Gastroesophageal sphincter (tissue), 4 donors: ENCODE measurements at regions not wholly inside any gene's neighbourhood (a gene's known extent, or its start where the extent isn't known, plus 50 kb on each side); places are given as distances from the start of the nearest gene placed in this dataset.

Experiments used
- ATAC-seq: fragments of 150-250 bp; one replicate; pipeline ENCODE4 v1.9.1; 2016; ENCODE audit warnings: mild to moderate bottlenecking, moderate library complexity
- H3K27ac ChIP-seq, 4 donors: fragments of 200-600 bp; sonication (generic) in 3 of 4; 1 replicate in 3 of 4; 2 replicates in 1 of 4; pipeline ENCODE4 v1.5.1; 2016 to 2019
- H3K27me3 ChIP-seq: fragments of 200-600 bp; sonication (generic); one replicate; pipeline ENCODE4 v1.5.1; 2019
- H3K36me3 ChIP-seq, 2 donors: fragments of 200-600 bp; sonication (generic); one replicate each; pipeline ENCODE4 v1.5.1; 2019; ENCODE audit warnings: control low read depth in 1 of 2
- H3K4me1 ChIP-seq, 3 donors: fragments of 200-600 bp; sonication (generic); 1 replicate in 2 of 3; 2 replicates in 1 of 3; pipeline ENCODE4 v1.5.1; 2016 to 2019; ENCODE audit warnings: control low read depth in 2 of 3
- H3K4me3 ChIP-seq, 2 donors: fragments of 200-600 bp; sonication (generic); one replicate each; pipeline ENCODE4 v1.5.1; 2019; ENCODE audit warnings: mild to moderate bottlenecking in 1 of 2, moderate library complexity in 1 of 2
- H3K9me3 ChIP-seq, 3 donors: fragments of 200-600 bp; sonication (generic); one replicate each; pipeline ENCODE4 v1.5.1; 2017 to 2019; ENCODE audit warnings: control low read depth in 2 of 3
- CTCF ChIP-seq, 4 experiments: fragments of 200-600 bp in 2 of 4; fragments of 450-650 bp in 2 of 4; sonication (generic) in 1 of 4; IDR thresholded peaks; one replicate each; pipeline ENCODE4 v1.5.1; 2017 to 2019; ENCODE audit warnings: antibody characterized with exemption in 4 of 4, mild to moderate bottlenecking in 2 of 4, moderate library complexity in 2 of 4
- EP300 ChIP-seq: sonication (generic); formaldehyde crosslinking; IDR thresholded peaks from one replicate; pipeline ENCODE4 v1.6.1; 2017; ENCODE audit warnings: antibody characterized with exemption, mild to moderate bottlenecking
- POLR2A ChIP-seq, 2 donors: fragments of 450-650 bp; IDR thresholded peaks; one replicate each; pipeline ENCODE4 v1.6.1; 2017; ENCODE audit warnings: antibody characterized with exemption in 2 of 2, mild to moderate bottlenecking in 2 of 2, moderate library complexity in 1 of 2
- POLR2AphosphoS5 ChIP-seq: sonication (generic); formaldehyde crosslinking; IDR thresholded peaks from one replicate; pipeline ENCODE4 v1.6.1; 2017; ENCODE audit warnings: antibody characterized with exemption
- WGBS, 2 donors: methylation state at CpG; one replicate each; pipeline ENCODE4 v1.1.5; 2018; ENCODE audit warnings: low coverage in 1 of 2; 5-methylcytosine and 5-hydroxymethylcytosine counted together

- TF ChIP-seq POLR2A (IDR thresholded peaks at IDR 0.05) (no peak), EP300 (no peak), CTCF (IDR thresholded peaks at IDR 0.05) (no peak), POLR2AphosphoS5 (no peak)
- Histone ChIP-seq H3K27me3 (no peaks in the 10 kb centered on the region), H3K27ac (no peak overlapping the region), H3K36me3 (no peaks in the 10 kb centered on the region), H3K4me1 (no peaks in the 10 kb centered on the region), H3K4me3 (no peak overlapping the region), H3K9me3 (no peaks in the 10 kb centered on the region)
- ATAC-seq: no peak
Measured at GRCh38 chrX:97740044-97740443, 856.3 kb downstream of the RPA4 start.

DNA sequence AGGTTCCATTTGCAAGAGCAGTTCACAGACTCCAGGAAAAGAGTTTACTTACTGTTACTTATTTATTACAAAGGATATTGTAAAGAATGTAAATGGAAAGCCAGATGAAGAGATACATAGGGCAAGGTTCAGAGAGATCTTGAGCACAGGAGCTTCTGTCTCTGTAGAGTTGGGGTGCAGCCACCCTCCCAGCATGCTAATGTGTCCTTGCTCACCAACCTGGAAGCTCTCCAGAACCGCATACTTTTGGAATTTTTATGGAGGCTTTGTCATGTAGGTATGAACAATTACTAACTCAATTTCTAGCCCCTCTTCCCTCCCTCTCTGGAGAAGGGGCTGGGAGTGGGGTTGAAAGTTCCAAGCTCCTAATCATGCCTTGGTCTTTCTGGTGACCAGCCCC lies 857.2 kb downstream of the RPA4 start:
- Histone ChIP-seq H3K9me3 (no peaks in the 10 kb centered on the region), H3K4me1 (no peaks in the 10 kb centered on the region), H3K36me3 (no peaks in the 10 kb centered on the region), H3K4me3 (no peak overlapping the region), H3K27ac (no peak overlapping the region), H3K27me3 (no peaks in the 10 kb centered on the region)
- TF ChIP-seq POLR2AphosphoS5 (no peak), CTCF (IDR thresholded peaks at IDR 0.05) (no peak), POLR2A (IDR thresholded peaks at IDR 0.05) (no peak), EP300 (no peak)
- WGBS, 2 donors: 50% methylated on average over 1 of the region's 1 CpG; no CpG with 5 or more reads in 1 of the 2 donors
- ATAC-seq: no peak

DNA sequence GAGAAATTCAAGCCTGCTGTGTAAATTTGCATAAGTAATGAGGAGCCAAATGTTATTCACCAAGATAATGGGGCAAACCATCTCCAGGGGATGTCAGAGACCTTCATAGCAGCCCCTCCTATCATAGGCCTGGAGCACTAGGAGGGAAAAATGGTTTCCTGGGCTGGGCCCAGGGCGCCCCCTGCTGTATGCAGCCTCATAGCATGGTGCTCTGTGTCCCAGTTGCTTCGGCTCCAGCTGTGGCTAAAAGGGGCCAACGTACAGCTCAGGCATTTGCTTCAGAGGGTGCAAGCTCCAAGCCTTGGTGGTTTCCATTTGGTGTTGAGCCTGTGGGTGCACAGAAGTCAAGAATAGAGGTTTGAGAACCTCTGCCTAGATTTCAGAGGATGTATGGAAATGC lies 859.3 kb downstream of the RPA4 start:
- no peaks in the 10 kb centered on the region for H3K27me3 ChIP-seq
- no peaks in the 10 kb centered on the region for H3K36me3 ChIP-seq
- no peaks in the 10 kb centered on the region for H3K4me1 ChIP-seq
- TF ChIP-seq EP300: no peak
- TF ChIP-seq CTCF (IDR thresholded peaks at IDR 0.05): no peak
- no peak for TF ChIP-seq POLR2AphosphoS5
- no peak for TF ChIP-seq POLR2A (IDR thresholded peaks at IDR 0.05)
- ATAC-seq: no peak
- no peak overlapping the region for H3K27ac ChIP-seq
- no peak overlapping the region for H3K4me3 ChIP-seq
- 100% methylated on average over 1 of the region's 3 CpGs; no CpG with 5 or more reads in 1 of the 2 donors for WGBS, 2 donors
- no peaks in the 10 kb centered on the region for H3K9me3 ChIP-seq

DNA sequence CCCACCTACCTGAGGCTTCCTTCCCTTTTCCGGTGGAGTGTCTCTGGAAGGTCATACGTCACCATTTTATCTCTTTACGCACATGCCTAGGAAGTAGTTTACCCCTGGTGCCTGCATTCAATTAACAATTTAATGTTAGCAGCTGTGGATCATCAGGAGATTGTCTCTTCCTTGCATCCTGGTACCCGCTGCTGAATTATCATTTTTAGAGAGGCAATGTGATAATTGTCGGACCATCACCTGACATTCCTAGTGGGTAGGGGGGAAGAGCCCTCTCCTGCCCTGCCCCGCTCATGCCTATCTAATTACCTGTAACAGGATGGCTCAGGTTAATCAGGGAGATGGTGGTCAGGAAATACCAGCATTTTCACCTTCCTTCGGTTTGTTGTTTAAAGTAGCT lies 863.6 kb downstream of the RPA4 start:
- H3K9me3 ChIP-seq: no peaks in the 10 kb centered on the region
- H3K4me1 ChIP-seq: no peaks in the 10 kb centered on the region
- H3K27ac ChIP-seq: no peak overlapping the region
- H3K4me3 ChIP-seq: no peak overlapping the region
- TF ChIP-seq CTCF (IDR thresholded peaks at IDR 0.05): no peak
- no peak for TF ChIP-seq POLR2A (IDR thresholded peaks at IDR 0.05)
- no peak for TF ChIP-seq EP300
- TF ChIP-seq POLR2AphosphoS5: no peak
- no peak for ATAC-seq
- H3K36me3 ChIP-seq: no peaks in the 10 kb centered on the region
- no peaks in the 10 kb centered on the region for H3K27me3 ChIP-seq
- 56% methylated on average over 4 of the region's 7 CpGs; no CpG with 5 or more reads in 1 of the 2 donors for WGBS, 2 donors

DNA sequence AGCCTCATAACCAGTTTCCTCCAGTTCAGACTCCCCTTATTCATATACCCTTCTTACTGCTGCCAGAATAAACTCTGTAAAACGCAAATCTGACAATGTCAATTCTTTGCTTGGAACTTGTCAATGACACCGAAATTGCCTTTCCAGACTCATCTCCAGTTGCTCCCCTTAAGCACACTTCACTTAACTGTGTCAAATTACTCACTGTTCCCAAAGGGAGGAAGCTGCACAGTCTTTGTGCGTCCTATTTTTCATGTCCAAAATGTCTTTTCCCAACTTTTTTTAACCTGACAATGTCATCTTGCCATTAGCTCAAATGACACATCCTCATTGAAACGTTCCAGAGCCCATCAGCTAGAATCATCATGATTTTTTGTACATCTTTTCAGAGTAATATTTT lies 867.3 kb downstream of the RPA4 start:
- TF ChIP-seq EP300: no peak
- TF ChIP-seq POLR2AphosphoS5: no peak
- no peak for TF ChIP-seq POLR2A (IDR thresholded peaks at IDR 0.05)
- no peak for TF ChIP-seq CTCF (IDR thresholded peaks at IDR 0.05)
- Histone ChIP-seq H3K4me3 (no peak overlapping the region), H3K36me3 (no peaks in the 10 kb centered on the region), H3K4me1 (no peaks in the 10 kb centered on the region), H3K27ac (no peak overlapping the region), H3K27me3 (no peaks in the 10 kb centered on the region), H3K9me3 (no peaks in the 10 kb centered on the region)
- WGBS, 2 donors: 55 to 74% methylated on average over 4 of the region's 4 CpGs
- ATAC-seq: no peak
